Activated CD4-positive, alpha-beta T cell treated with anti-CD3 and anti-CD28 coated beads for 4 hours (primary cell): ENCODE measurements at regions not wholly inside any gene's neighbourhood (a gene's known extent, or its start where the extent isn't known, plus 50 kb on each side); places are given as distances from the start of the nearest gene placed in this dataset.
A peak's percentile ranks its signal among the peaks of the same experiment; 100 is the strongest.

ENCODE experiments used
- DNase-seq, 2 donors: peaks; one replicate each; pipeline ENCODE4 v3.0.0-alpha.2; 2020

DNA sequence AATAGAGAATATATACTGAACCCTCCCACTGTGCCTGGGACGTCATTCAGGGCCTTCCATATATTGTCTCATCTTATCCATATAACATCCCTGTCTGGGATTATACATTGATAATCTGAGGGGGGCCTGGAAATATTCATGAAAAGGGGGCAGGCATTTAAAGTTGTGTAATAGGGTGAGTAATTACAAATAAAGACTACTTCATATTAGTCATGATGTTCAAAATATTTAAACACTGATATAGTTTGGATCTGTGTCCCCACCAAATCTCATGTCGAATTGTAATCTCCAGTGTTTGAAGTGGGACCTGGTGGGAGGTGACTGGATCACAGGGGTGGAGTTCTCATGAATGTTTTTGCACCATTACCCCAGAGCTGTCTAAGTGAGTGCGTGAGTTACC is 97.8 kb downstream of the AQP9 start:
- DNase-seq = no peak

DNA sequence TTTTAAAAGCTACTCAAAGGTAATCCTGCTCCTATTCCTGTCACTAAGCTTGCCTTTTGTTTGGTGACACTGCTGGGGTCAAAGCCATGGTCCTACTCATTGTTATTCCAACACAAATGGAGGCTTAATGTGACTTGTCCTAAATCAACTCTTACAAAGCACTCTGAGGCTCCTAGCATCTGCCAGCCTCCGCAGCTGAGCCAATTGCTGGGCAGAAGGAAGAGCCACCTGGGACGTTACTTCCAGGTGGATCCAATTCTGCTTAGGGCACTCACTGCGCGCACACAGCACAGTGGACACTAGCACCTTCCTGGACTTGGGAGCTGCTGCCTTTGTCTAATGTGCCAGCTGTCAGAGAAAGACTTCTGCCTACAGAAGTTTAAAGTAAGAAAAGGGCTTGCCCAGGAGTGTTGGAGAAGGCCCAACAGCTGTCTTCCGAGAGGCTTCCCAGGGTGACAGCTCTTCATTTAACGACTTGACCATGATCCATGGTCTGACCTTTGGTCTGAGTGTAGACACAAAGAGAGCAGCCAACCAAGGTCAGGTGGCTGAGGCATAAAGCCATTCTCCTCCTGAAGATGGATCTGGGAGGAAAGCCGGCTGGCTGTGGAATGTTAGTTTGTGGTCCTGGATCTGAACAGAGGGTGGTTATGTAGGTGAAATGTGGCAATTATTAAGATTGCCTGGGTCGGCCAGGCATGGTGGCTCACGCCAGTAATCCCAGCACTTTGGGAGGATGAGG is 102.2 kb downstream of the AQP9 start:
- no peak for DNase-seq

DNA sequence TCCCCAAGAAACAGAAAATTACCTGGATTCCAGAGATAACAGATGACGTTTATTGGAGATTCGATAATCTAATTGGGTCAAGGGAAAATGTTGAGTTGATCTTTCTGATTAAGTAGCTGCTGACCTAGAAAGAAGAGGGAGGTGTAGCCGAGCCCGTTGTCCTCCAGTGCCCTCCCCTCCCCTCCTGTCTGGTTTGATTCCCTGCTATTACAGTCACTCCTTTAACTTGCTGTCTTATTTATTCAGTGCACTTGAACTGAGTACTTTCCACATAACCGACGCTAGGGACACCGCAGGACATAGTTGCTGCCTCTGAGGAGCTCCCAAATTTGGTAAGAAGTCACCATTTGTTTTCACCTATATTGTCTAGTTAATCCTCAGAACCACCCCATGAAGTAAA is 103.7 kb downstream of the AQP9 start:
- no peak for DNase-seq

DNA sequence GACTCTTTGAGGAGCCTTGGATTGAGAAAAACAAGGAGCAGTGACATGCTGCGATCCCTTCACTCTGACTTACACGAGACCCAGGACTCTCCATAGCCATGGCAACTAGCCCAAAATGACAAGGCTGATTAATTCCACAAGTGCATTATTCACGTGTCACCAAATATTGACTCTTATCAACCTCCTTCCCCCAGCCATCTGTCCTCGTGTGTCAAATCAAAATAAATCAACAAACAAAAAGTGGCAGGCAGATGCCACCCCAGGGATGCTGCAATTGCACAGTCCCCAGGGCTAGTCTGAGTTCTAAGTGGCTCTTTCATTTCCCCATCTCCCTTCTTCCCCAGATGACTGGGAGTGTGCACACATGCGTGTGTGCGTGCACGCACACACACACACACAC is 104.9 kb downstream of the AQP9 start:
- DNase-seq = no peak

DNA sequence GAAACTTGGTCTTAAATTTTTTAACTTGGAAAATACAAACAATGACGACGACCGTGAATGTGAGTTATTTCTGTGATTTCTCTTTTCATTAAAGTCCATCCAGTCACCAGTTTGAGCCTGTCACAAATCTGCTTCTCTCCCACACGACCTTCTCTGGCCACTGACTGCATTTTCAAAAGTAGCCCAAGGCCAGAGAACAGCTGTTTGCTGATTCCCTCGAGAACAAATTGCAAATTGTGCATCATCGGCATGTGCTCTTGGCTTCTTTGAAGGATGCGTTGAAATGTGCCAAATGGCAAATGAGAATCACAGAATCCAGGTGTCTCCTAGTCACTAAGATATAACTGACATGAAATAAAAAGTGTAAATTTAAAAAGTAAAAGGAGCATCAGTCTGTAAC is 106.4 kb downstream of the AQP9 start:
- no peak for DNase-seq

DNA sequence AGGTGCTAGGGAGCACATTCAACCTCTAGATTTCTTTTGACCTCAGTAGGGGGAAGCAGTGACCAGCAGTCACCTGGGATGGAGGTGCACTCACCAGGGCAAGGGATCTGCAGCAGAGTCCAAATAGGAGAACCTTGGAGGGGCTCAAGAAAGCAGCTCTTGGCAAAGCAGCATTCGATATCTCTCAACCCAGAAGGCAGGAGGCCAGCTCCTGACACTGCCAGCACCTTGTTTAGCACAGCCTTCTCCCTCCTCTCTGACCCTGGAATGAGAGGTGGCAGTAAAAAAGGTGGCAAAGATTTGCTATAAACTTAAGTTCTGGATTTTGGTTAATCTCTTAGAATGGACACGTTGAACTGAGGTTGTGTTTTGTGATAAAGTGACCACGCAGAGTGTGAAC is 107.9 kb downstream of the AQP9 start:
- DNase-seq = no peak

DNA sequence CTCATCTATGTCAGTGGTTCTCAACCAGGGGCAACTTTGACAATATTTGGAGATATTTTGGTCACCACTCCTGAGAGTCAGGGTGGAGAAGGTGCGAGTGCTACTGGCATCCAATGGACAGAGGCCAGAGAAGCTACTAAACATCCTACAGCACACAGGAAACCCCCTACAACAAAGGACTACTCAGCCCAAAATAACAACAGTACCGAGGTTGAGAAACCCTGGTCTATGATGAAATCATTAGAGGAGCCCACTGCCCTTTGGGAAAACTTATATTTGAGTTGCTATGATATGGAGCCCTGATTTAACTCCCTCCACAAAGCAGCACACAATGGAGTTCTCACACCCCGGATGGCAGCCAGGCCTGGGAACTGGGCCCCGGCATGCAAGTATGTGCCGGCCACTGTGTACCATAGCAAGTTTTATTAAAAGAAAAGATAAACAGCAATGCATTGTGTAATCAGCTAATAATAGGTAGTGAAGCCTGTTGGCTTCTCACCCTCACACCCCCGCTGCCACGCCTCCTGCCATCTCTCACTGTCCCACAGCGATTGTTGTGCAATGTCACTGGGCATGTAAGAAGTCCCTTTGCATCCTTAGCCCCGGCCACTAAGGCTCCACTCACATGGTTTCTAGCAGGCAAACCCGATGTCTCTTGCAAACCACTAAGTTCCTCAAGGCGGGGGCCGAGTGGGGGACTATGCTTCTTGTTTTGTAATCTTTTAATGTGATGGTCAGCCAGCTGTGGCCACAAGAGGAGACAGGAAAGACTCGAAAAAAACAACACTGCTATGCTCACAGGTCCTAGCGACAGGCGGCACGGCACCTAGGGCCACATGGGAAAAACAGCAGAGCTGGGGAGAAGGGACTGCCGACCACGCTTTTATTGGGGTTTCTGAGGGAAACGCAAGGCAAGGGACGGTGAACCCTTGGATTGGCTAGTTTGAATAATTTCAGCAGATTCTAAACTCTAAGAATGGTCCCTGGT is 110.0 kb downstream of the AQP9 start:
- no peak for DNase-seq

DNA sequence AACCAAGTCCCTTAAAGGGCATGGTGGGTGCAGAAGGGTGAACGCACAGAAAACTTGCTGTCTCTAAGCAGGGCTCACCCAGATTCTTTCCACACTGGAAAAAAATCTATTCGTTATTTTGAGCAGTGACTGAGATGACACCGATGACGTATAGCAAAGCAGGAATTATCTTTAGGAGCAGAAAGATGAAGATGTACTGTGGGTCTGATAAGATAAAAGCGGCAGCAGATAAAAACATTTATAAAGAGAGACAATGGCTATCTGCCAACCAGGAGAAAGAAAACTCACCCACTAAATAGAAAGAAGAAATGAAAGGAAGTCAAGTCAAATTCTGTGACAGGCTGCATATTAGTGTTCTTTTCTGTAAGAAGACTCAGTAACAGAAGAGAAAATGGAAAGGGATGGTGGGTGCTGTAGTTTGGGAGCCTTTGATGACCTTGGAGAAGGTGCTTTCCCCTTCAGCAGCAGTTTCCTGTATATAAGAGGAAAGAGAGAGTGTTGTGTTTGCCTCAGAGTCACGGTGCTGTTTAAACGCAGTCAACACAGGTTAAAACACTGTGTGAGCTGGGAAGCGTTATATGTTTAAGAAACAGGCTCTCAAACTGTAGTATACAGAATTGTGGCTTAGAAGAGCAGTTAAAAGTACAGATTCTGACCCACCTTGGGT is 111.6 kb downstream of the AQP9 start:
- DNase-seq = peak in 1 of 2 donors; percentile 9

DNA sequence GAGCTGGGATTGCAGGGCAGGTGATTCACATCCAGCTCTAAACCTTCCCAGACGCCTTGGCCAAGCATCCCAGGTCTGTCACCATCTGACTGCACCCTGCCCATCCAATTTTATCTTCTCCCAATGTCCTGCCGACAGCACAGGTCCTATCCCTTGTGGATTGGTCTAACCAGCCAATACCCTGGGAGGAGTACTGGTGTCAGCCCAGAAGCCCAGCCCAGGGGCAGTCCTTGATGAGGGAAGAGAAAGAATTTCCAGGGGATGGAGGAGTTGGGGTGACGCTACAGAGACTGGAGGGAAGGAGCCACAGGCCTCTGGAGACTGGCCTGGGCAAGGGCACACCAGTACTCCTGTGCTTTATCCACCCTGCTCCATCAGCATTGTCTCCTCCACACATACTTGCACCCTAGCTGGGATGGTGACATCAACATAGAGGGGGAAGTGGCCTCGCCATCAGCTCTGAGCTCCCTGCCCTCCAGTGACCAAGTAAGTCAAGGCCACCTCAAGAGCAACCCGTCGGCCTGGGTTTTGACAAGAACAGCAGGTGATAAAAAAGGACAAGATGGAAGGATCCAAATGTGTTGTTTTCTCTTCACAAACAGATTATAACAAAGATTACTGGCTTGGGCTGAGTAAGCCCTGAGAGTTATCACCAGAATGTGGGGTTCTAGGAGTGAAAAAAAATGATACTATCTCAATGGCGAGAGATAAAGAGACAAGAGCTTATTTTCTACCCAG is 114.6 kb downstream of the AQP9 start:
- DNase-seq = no peak

DNA sequence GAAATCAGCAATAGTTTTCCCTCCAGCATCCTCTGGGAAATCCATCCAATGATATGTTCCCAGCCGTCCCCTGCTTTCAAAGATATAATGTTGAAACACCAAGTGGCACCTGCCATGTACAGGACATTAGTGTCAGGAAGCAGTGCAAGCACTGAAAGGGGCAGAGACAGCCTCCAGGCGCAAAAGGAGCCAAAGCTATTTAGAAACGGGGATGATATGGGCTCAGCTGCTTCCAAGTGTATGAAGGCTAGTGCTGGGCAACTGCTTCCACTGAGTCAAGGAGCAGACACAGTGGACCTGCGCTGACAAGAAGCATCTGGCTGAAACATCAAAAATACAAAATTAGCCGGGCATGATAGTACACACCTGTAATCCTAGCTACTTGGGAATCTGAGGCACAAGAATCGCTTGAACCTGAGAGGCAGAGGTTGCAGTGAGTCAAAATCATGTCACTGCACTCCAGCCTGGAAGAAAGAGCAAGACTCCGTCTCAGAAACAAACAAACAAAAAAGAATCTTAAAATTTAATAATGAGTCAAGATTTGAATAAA is 119.7 kb downstream of the AQP9 start:
- DNase-seq = no peak

DNA sequence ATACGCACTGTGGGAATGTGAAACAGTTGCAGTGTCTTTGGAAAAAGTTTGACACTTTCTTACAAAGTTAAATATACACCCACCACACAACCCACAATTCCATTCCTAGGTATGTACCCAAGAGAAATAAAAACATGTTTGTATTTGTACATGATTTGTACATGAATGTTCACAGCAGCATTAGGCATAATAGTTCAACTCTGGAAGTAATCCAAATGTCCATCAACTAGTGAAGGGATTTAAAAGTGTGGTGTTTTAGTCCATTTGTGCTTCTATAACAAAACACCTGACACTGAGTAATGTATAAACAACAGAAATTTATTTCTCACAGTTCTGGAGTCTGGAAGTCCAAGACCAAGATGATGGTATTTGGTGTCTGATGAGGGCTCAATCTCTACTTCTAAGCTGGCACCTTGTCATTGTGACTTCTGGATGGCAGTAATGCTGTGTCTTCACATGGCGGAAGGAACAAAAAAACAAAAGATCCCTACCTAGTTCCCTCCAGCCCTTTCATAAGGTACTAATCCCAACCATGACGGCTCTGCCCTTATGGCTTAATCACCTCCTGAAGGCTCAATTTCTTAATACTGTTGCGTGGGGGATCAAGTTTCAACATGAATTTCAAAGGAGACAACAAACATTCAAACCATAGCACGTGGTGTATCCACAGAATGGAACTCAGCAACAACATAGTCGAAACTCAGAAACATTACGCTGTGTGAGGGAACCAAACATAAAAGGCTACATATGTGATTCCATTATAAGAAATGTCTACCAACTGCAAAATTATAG is 120.5 kb downstream of the AQP9 start:
- DNase-seq = no peak

DNA sequence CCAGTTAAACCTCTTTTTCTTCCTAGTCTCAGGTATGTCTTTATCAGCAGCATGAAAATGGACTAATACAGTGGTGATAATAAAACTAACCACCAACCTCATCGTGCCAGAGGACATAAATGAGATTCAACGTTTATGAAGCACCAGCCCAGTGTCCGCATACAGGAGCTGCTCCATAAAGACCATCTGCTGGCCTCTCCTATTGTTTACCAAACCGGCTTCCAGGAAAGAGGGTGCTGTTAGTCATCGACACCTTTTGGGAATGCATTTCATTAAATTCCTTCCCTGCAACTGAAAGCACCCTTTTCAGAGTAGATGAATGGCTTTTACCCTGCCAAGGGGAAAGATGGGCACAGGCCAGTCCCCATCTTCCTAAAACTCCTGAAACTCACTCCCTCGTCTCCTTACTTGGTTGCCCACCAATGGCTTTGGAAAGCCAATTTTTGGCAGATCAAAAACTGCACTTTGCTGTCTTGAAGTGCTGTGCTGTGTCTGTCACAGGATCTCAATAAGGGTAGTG is 122.1 kb downstream of the AQP9 start:
- no peak for DNase-seq

DNA sequence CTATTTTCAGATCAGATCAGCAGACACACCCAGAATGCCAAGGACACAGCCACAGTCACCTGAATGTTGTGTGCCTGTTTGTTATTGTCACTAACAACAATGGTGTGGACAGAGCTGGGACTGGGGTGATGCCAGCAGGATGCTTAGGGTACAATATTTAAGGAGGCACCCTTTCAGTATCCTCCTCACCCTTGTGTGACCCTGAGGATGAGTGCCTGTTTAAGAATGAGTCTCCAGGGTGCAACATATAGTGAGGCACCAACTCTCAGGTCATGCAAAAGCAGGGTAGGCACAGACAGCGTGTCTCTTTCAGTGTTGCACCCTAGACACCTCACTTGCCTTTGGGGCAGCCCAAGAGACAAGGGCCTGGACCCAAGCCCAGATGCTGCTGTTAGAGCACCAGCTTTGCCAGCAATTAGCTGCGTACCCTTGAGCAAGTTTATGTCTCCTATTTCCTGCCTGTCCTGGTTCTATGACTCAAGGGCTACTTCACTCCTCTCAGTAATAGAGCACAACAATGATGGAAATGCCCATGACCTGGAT is 122.6 kb downstream of the AQP9 start:
- DNase-seq = no peak

DNA sequence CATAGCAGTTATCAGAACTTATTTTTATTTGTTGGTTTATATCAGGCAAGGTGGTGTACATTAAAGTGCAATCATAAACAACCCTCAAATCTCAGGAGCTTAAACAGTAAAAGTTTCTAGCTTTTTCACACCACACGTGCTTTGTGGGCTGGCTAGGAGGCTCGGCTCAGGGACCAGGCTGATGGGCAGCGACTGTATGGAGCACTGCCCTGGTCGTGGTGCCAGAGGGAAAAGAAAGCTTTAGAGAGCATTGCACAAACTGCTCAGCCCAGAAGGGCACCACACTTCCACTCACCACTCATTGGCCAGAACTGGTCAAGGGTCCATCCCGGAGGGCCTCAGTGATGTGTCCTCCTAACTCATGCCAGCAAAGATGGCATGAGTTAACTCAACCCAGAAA is 123.2 kb downstream of the AQP9 start:
- DNase-seq = no peak

DNA sequence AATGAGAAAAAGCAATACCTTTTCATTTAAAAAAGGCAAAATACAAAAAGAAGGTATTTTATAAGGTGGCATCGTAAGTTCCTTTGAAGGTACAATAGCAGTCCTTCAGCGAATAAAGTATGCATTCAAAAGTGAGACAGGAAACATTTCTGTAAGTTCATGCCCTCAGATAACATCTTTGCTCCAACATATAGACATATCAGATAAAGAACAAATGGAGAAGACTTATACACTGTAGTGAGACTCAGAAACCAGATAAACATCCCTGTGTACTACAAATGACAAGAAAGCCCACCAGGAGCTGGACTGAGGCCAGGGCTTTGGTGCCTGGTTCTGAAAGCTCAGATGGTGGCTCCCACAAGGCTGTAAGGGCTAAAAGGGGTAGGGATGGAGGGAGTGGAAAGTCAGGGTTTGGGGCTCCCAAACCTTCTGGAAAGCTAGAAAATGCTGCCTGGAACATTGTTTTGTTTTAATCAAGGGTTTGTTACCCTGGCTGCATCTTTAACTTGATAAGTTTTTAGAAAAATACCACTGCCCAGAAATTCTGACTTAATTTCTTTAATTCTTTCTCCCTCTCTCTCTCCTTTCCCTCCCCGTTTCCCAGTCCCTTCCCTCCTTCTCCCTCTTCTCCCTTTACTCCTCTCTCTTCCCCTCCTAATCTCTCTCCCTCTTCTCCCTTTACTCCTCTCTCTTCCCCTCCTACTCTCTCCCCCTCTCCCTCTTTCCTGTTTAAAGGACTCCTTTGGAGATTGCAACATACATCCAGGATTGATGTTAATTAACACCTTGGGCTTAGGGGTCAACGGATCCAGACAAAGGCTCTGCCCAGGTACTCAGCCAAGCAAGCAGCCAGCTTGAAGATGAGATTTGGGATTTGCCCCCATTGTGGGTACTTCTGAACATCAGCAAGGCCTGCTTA is 126.1 kb downstream of the AQP9 start:
- DNase-seq = no peak

DNA sequence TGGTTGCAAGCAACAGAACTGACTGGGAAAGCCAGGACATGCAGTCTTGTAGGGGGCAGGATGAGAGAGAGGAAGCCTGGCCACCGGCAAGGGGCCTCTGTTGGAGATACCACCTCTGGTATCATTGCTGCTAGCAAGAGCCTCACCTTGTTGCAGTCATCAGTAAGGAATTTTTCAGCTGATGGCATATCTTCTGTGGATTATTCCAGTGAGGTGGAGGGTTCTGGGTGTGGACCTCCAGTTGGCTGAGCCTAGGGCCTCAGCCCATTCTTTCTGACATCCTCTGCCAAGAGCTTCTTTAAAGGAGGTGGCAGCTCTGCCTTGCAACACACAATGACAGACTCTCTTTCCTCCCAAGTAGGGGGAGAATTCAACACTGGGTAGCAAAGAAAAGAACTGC is 128.9 kb downstream of the AQP9 start:
- no peak for DNase-seq

DNA sequence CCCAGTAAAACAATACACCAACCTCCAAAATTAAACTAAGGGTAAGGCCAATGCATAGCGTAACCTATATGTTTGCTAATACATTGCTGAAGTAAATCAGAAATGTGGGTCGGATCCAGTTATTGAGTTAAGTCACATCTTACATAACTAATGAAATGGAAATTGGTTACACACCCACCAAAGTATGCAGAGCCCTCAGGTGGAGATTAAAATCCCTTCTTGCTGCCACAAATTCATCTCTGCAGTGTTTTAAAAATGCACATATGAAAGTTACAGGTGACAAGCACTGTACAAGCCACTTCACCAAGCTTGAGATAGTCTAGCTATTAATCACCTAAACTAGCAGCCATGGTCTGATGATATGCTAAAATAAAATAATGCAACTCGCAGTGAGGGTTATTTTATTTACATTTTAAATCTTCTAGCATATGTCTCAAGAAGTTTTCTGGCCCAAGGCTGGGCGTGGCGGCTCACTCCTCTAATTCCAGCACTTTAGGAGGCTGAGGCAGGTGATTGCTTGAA is 130.6 kb downstream of the AQP9 start:
- no peak for DNase-seq

DNA sequence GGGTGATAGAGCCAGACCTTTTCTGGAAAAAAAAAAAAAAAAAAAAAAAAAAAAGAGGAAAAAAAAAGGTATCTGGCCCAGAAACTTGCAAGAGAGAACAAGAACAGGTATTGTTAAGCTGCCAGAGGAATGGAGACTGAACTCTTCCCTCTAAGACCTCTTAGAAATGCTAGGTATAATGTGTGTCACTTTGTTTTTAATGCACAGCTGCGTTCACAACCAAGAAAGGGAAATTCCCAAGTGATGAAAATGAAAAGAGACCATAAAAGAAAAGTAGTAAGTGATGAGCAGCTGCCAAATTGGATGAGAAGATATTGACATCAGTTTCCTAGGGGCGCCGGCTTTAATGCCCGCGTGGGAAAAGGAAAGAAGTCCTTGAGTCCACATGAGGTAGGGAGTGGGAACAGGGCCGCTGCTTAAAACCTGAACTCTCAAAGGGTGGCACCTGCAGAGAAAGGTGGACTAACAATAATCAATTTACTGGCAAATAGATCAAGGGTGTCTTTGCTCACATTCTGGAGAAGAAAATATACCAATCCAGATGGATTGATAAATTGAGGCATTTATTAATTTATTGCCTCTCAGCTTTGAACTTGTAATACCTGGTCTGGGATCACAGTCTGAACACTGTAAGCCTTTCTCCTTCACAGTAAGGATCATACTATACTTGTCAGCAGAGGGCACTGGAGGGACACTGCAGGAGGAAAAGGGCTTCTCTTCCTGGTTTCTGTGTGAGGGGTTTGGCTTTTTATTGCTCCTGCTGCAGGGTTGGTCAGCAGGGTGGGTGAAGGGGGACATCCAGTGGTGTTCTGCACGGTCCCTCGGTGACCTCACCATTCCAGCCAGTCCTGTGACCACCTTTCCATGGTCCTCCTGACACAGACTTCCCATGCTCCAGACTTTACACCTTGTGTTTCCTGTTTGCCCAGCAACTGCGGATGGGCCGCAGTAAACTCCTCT is 131.6 kb downstream of the AQP9 start:
- peak; percentile 4 to 25 for DNase-seq

DNA sequence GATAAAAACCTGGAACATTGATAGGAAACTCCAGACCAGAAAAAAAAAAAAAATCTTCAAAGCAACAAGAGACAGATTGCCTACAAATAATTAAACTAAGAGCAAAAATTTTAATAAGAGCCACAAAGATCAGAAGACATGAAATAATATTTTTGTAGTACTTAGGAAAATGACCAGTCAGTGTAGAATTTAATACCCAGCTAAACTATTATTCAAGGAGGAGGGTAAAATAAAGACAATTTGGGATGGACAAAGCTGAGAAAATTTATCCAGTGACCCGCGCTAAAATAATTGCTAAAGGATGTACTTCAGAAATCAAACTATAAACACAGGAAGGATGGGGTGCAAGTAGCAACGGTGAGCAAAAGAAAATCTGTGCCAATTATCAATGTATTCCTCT is 133.2 kb downstream of the AQP9 start:
- no peak for DNase-seq
